GM18499 (cell line): ENCODE measurements at regions not wholly inside any gene's neighbourhood (a gene's known extent, or its start where the extent isn't known, plus 50 kb on each side); places are given as distances from the start of the nearest gene placed in this dataset.
"Not testable (repeated sequence)": the region's sequence is repeated elsewhere in the genome, so short reads cannot be mapped to it uniquely, and the experiment has no call there.

Experiments used
- ATAC-seq: cut with Tn5 transposase; IDR thresholded peaks from one replicate; pipeline ENCODE4 v1.9.1; 2021; ENCODE audit warnings: moderate number of reproducible peaks; ENCODE audit not compliant: insufficient read depth, unreplicated experiment

GRCh38 chr3:21893242-21893641, 142.2 kb upstream of the ZNF385D start:
- no peak for ATAC-seq

GRCh38 chr3:21894459-21895340, 143.7 kb upstream of the ZNF385D start:
- ATAC-seq = no peak

- no peak for ATAC-seq
Observed at GRCh38 chr3:21898316-21898715, 147.3 kb upstream of the ZNF385D start.

DNA sequence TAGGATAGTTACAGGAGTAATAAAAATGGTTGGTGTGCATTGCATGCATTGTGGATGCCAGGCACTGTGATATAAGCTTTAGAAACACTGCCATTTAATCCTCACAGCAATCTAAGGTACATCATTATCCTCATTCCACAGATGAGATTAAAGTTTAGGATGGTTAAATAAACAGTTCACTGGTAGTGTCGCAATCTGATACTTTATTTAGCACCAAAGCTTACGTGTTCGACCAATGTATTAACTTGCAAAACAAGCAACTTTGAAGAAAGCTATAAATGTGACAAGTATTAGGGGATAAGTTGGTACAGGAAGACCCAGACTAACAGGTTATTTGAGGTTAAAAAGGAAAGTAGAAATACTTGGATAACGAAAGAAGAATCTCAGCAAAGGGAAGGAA, 150.5 kb upstream of the ZNF385D start:
- ATAC-seq = no peak

- ATAC-seq = no peak
Observed at GRCh38 chr3:21902956-21903355, 151.9 kb upstream of the ZNF385D start.

- no peak for ATAC-seq
Observed at GRCh38 chr3:21909096-21909495, 158.1 kb upstream of the ZNF385D start.

GRCh38 chr3:21912711-21913110, 161.7 kb upstream of the ZNF385D start:
- no peak for ATAC-seq

GRCh38 chr3:21913791-21914190, 162.8 kb upstream of the ZNF385D start:
- no peak for ATAC-seq

DNA sequence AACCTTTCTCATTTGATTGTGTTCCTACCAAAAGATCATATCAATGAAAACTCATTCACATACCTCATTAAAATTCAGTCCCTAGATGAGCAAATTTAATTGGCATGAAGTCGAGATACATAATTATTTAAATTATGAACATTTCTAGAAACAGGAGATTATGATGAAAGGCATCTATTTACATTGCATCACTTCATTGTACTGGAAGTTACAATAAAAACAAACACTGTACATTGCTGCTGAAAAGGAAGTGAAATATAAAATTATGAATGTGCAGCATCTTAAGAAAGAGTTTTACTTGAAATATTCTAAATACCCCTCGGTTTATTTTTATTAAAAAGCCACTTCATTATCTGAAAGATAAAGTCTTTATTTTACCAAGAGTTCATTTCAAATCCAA, 163.4 kb upstream of the ZNF385D start:
- ATAC-seq = no peak

GRCh38 chr3:21919383-21919782, 168.4 kb upstream of the ZNF385D start:
- ATAC-seq = no peak

DNA sequence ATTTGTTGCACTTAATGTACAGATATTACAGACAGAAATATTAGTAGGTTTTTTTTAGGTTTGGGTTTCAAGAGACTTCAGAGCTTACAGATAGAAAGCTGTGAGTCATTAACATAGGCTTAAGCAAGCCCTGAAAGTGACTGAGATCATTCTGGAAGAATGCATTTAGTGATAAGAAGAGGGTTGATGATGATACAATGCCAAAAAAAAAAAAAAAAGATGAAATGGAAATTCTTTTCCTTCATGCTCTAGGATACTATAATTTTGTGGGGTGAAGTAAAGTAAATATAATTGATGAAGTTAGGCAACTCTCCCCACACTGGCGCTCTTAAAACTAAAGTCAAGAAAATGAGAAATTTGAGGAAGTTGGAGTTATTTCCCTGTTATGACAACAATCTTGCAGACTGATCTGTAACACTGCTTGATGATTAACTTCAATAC, 169.4 kb upstream of the ZNF385D start:
- ATAC-seq = no peak

DNA sequence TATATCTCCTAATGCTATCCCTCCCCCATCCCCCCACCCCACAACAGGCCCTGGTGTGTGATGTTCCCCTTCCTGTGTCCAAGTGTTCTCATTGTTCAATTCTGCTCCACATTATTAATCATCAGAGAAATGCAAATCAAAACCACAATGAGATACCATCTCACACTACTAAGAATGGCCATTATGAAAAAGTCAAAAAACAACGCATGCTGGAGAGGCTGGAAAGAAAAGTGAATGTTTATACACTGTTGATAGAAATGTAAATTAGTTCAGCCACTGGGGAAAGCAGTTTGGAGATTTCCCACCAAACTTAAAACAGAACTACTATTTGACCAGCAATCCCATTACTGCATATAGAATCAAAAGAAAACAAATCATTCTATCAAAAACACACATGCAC, 172.1 kb upstream of the ZNF385D start:
- ATAC-seq = not testable (repeated sequence)

- ATAC-seq = no peak
Observed at GRCh38 chr3:21927261-21927660, 176.3 kb upstream of the ZNF385D start.

- no peak for ATAC-seq
Observed at GRCh38 chr3:21934591-21934990, 183.6 kb upstream of the ZNF385D start.

- no peak for ATAC-seq
Observed at GRCh38 chr3:21936207-21936606, 185.2 kb upstream of the ZNF385D start.

DNA sequence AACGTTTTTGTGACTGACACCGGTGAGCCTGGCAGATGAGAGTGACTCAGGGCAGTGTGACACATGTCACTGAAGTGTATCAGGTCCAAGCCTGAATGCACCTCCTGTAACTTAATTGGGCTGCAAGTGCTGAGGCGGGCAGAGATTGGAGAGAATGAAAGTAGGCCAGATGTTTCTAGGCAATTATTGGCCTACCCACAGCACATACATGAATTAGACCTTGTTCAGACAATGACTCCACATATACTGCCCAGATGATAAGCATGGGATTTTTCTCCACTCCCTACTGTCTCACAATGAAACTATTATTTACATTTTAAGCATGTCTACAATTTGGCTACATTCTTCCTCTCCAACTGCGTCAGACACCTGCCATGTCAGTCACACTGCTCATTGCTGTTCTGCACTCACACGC, 187.3 kb upstream of the ZNF385D start:
- no peak for ATAC-seq

- no peak for ATAC-seq
Observed at GRCh38 chr3:21942328-21942727, 191.3 kb upstream of the ZNF385D start.

- ATAC-seq = no peak
Observed at GRCh38 chr3:21944251-21944650, 193.2 kb upstream of the ZNF385D start.

DNA sequence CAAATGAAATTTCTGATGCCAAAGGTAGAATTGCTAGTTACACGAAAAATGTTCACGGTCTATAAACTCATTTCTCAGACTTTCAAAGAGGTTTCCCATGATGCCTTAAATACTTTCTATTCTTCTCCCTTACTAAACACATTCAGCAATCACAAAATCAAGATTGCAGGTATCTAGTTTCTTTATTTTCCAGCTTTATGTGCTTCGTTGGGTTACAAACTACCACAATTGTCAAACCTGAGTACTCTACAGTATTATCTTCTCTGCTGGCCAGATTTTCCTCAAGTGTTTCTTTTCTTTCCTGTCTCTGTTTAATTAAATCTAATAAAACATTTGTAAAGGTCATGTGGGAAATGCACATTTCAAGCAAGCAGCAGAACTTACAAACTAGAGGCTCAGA, 201.8 kb upstream of the ZNF385D start:
- ATAC-seq = no peak

DNA sequence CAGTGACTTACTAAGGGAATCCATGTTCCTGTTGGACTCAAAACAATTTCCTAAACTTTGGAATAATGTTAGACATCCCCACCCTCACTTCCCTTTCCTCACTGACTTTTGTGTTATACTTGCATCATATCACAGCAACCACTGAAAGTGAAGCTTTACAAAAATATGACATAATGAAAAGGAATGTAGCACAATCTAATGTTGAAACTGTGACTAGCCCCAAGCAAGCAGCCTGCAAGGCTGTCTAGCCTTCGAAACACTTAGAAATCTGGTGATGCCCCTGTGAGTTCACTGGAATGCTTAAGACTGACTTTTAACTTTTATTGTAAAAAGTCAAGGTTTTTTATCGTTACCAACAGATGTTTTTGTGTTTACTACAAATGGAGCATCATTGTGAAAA, 203.7 kb upstream of the ZNF385D start:
- ATAC-seq = no peak

DNA sequence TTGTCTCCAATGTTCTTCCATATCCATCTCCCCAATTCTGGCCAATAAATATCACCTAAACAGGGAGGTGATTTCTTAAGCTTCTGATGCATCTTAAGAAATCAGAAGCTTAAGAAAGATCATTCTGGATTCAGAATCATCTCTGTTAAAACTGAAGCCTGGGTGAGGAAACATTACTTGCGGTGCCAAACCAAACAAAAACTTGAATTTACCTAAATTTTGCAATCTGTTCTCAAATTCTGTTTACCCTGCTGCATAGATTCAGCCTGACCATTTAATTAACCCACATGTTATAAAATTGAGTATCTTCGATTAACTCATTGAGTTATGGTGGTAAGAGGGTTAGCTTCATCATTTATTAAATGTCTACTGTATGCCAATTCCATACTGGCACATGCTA, 204.4 kb upstream of the ZNF385D start:
- ATAC-seq = no peak

DNA sequence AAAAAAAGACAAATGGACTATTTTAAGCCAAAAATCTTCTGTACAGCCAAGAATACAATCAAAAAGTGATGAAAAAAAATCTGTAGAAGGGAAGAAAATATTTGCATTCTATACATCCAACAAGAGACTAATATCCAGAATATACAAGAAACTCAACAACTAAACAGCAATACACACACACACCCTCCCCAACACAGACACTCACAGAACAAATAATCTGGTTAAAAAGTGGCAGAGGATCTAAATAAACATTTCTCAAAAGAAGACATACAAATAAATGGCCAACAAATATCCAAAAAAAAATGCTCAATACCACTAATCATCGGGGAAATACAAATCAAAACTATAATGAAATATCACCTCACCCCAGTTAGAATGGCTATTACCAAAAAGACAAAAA, 209.0 kb upstream of the ZNF385D start:
- ATAC-seq = no peak
